Bronchial epithelial cell (primary cell): ENCODE measurements at regions not wholly inside any gene's neighbourhood (a gene's known extent, or its start where the extent isn't known, plus 50 kb on each side); places are given as distances from the start of the nearest gene placed in this dataset.

Source experiments
- DNase-seq: peaks from one replicate; pipeline ENCODE4 v3.0.0-alpha.2; 2010; ENCODE audit warnings: low read depth
- FAIRE-seq: peaks from 2 replicates; lab custom pipeline; 2011; peaks lifted over from hg19 to GRCh38; lab: Jason Lieb, UNC
- H3K27me3 ChIP-seq: 2 replicates; pipeline ENCODE4 v1.5.1; 2011; ENCODE audit warnings: low read length; ENCODE audit not compliant: control insufficient read depth, insufficient read depth
- H3K36me3 ChIP-seq: 2 replicates; pipeline ENCODE4 v1.5.1; 2011; ENCODE audit warnings: low read length; ENCODE audit not compliant: control insufficient read depth, insufficient read depth
- H3K4me3 ChIP-seq: 2 replicates; pipeline ENCODE4 v1.5.1; 2011; ENCODE audit warnings: mild to moderate bottlenecking, low read depth, low read length, control low read depth
- TF ChIP-seq, protein P1 (sequence below): IDR thresholded peaks from 2 replicates; pipeline ENCODE4 v1.5.1; 2011; ENCODE audit warnings: mild to moderate bottlenecking, moderate library complexity, low read length, control low read depth, inconsistent platforms; ENCODE audit not compliant: insufficient read depth, severe bottlenecking

DNA sequence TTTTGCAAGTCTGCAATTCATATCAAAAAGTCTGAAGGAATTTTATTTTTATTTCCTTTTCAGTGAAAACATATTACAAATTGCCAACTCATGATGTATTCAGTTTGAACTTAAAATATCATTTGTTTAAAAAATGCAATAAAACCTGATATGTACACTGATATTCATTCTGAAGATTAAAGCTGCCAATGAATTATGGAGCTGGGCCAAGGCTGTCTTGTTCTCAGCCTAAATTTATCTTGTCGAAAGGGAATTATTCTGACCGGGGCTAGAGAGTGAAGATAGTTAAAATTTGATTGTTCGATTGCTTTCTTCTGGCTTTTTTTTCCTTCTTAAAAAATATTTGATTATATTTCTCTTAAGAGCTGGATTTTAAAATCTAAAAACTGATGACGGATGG is 54.0 kb upstream of the RBFOX1 start:
- FAIRE-seq (no peak), DNase-seq (no peak)
- Histone ChIP-seq H3K36me3 (no peaks in the 10 kb centered on the region), H3K27me3 (no peaks in the 10 kb centered on the region), H3K4me3 (no peak overlapping the region)
- TF ChIP-seq, protein P1, sequence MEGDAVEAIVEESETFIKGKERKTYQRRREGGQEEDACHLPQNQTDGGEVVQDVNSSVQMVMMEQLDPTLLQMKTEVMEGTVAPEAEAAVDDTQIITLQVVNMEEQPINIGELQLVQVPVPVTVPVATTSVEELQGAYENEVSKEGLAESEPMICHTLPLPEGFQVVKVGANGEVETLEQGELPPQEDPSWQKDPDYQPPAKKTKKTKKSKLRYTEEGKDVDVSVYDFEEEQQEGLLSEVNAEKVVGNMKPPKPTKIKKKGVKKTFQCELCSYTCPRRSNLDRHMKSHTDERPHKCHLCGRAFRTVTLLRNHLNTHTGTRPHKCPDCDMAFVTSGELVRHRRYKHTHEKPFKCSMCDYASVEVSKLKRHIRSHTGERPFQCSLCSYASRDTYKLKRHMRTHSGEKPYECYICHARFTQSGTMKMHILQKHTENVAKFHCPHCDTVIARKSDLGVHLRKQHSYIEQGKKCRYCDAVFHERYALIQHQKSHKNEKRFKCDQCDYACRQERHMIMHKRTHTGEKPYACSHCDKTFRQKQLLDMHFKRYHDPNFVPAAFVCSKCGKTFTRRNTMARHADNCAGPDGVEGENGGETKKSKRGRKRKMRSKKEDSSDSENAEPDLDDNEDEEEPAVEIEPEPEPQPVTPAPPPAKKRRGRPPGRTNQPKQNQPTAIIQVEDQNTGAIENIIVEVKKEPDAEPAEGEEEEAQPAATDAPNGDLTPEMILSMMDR, result no peak

GRCh38 chr16:7272567-7273158 is 60.0 kb upstream of the RBFOX1 start:
- Histone ChIP-seq H3K4me3 (no peak overlapping the region), H3K36me3 (no peaks in the 10 kb centered on the region), H3K27me3 (no peaks in the 10 kb centered on the region)
- TF ChIP-seq, protein P1, result no peak
- FAIRE-seq, result no peak
- no peak for DNase-seq

DNA sequence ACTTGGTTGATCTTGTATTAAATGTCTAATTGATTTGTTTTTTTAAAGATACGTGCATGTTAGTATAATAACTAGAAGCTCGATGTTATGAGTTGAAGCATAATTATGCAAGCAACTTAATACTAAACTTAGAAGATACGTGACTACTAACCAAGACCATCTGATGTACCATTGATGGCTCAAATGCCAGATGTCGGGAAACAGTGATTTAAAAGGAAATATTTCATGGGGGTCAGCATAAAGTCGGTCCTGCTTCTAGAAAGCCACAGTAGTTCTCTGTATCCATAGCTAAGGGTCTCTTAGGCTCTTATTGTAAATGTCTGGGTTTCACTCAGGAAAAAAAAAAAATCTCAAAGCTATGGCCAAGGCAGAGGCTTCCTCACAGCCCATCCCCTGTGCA is 61.2 kb upstream of the RBFOX1 start:
- Histone ChIP-seq H3K36me3 (no peaks in the 10 kb centered on the region), H3K4me3 (no peak overlapping the region), H3K27me3 (no peaks in the 10 kb centered on the region)
- TF ChIP-seq, protein P1, result no peak
- FAIRE-seq (no peak), DNase-seq (no peak)

- FAIRE-seq, result no peak
- Histone ChIP-seq H3K36me3 (no peaks in the 10 kb centered on the region), H3K27me3 (no peaks in the 10 kb centered on the region), H3K4me3 (no peak overlapping the region)
- DNase-seq, result peak; percentile 7
- TF ChIP-seq, protein P1, result no peak
Observed at GRCh38 chr16:7270823-7271222, 61.8 kb upstream of the RBFOX1 start.

- TF ChIP-seq, protein P1, result no peak
- Histone ChIP-seq H3K36me3 (no peaks in the 10 kb centered on the region), H3K27me3 (no peaks in the 10 kb centered on the region), H3K4me3 (no peak overlapping the region)
- DNase-seq, result no peak
- no peak for FAIRE-seq
Observed at GRCh38 chr16:7270006-7270405, 62.6 kb upstream of the RBFOX1 start.

- TF ChIP-seq, protein P1, result peak; percentile 27
- FAIRE-seq, result no peak
- no peak overlapping the region for H3K4me3 ChIP-seq
- no peaks in the 10 kb centered on the region for H3K36me3 ChIP-seq
- DNase-seq, result peak; percentile 2
- no peaks in the 10 kb centered on the region for H3K27me3 ChIP-seq
Observed at GRCh38 chr16:7268182-7268581, 64.5 kb upstream of the RBFOX1 start.
